ENCODE measurements at regions not wholly inside any gene's neighbourhood (a gene's known extent, or its start where the extent isn't known, plus 50 kb on each side); places are given as distances from the start of the nearest gene placed in this dataset.

GRCh38 chr9:99735041-99735440 is 86.6 kb upstream of the NR4A3 start:
- TF ChIP-seq CTCF (IDR thresholded peaks at IDR 0.05 in 4 of 5, conservative IDR thresholded peaks at IDR 0.05 in 1 of 5) (no peak), POLR2A (IDR thresholded peaks at IDR 0.05) (no peak)
